ENCODE measurements at regions not wholly inside any gene's neighbourhood (a gene's known extent, or its start where the extent isn't known, plus 50 kb on each side); places are given as distances from the start of the nearest gene placed in this dataset.

- H3K4me3 ChIP-seq: no peak overlapping the region
- H3K27ac ChIP-seq: no peak overlapping the region
- TF ChIP-seq CTCF (IDR thresholded peaks at IDR 0.05) (no peak), POLR2A (IDR thresholded peaks at IDR 0.05) (no peak)
- no peaks in the 10 kb centered on the region for H3K27me3 ChIP-seq
- ATAC-seq (no peak), DNase-seq (no peak)
- H3K9me3 ChIP-seq: no peaks in the 10 kb centered on the region
- 37 to 44% methylated on average over 16 of the region's 16 CpGs for WGBS, 2 donors
- intact Hi-C loops (cut with DNase I): no loop called here
- H3K4me1 ChIP-seq: no peaks in the 10 kb centered on the region
- no peaks in the 10 kb centered on the region for H3K36me3 ChIP-seq (replicated peaks in 1 of 2; ENCODE audit: insufficient read depth in 1 of 2, low read depth in 2 of 2)
Measured at GRCh38 chr14:96626121-96626768, 124.1 kb downstream of the PAPOLA start.

- intact Hi-C loops (cut with DNase I): no loop called here
Measured at GRCh38 chr14:96626916-96627315, 124.7 kb downstream of the PAPOLA start.

GRCh38 chr14:96627386-96627785, 125.2 kb downstream of the PAPOLA start:
- H3K9me3 ChIP-seq: no peaks in the 10 kb centered on the region
- H3K27me3 ChIP-seq: no peaks in the 10 kb centered on the region
- no peaks in the 10 kb centered on the region for H3K4me1 ChIP-seq
- no peak overlapping the region for H3K4me3 ChIP-seq
- intact Hi-C loops (cut with DNase I): no loop called here
- H3K36me3 ChIP-seq (replicated peaks in 1 of 2; ENCODE audit: insufficient read depth in 1 of 2, low read depth in 2 of 2): no peaks in the 10 kb centered on the region
- ATAC-seq (no peak), DNase-seq (no peak)
- H3K27ac ChIP-seq: no peak overlapping the region
- WGBS, 2 donors: 33 to 43% methylated on average over 4 of the region's 4 CpGs
- TF ChIP-seq POLR2A (IDR thresholded peaks at IDR 0.05) (no peak), CTCF (IDR thresholded peaks at IDR 0.05) (no peak)

More at GRCh38 chr14:96626916-96627315, 124.7 kb downstream of the PAPOLA start:
- Histone ChIP-seq H3K36me3 (replicated peaks in 1 of 2; ENCODE audit: insufficient read depth in 1 of 2, low read depth in 2 of 2) (no peaks in the 10 kb centered on the region), H3K4me1 (no peaks in the 10 kb centered on the region), H3K4me3 (no peak overlapping the region), H3K27ac (no peak overlapping the region), H3K27me3 (no peaks in the 10 kb centered on the region), H3K9me3 (no peaks in the 10 kb centered on the region)
- WGBS, 2 donors: 41 to 49% methylated on average over 14 of the region's 14 CpGs
- DNase-seq (no peak), ATAC-seq (no peak)
- TF ChIP-seq CTCF (IDR thresholded peaks at IDR 0.05) (no peak), POLR2A (IDR thresholded peaks at IDR 0.05) (no peak)

GRCh38 chr14:96627811-96628775, 125.9 kb downstream of the PAPOLA start:
- Histone ChIP-seq H3K36me3 (replicated peaks in 1 of 2; ENCODE audit: insufficient read depth in 1 of 2, low read depth in 2 of 2) (no peaks in the 10 kb centered on the region), H3K4me3 (no peak overlapping the region), H3K9me3 (no peaks in the 10 kb centered on the region), H3K4me1 (no peaks in the 10 kb centered on the region), H3K27ac (no peak overlapping the region), H3K27me3 (no peaks in the 10 kb centered on the region)
- TF ChIP-seq CTCF (IDR thresholded peaks at IDR 0.05): no peak
- no peak for DNase-seq
- intact Hi-C loops (cut with DNase I): no loop called here
- no peak for ATAC-seq
- 66% methylated on average over 8 to 10 of the region's 10 CpGs for WGBS, 2 donors

Data from body of pancreas (tissue), 4 donors.